Naive thymus-derived CD8-positive, alpha-beta T cell (primary cell): ENCODE measurements at regions not wholly inside any gene's neighbourhood (a gene's known extent, or its start where the extent isn't known, plus 50 kb on each side); places are given as distances from the start of the nearest gene placed in this dataset.
"Not testable (repeated sequence)": the region's sequence is repeated elsewhere in the genome, so short reads cannot be mapped to it uniquely, and the experiment has no call there.

Source experiments
- ATAC-seq, 2 donors: fragments of 150-1000 bp; cut with Tn5 transposase in 1 of 2; sonication (Bioruptor Pico), chemical (Tn5 transposase) in 1 of 2; 1 replicate in 1 of 2; 2 replicates in 1 of 2; pipeline ENCODE4 v1.10.0; 2021; ENCODE audit warnings: mild to moderate bottlenecking in 2 of 2, moderate library complexity in 2 of 2
- POLR2A ChIA-PET: fragments of 350-600 bp; sonication (Branson Sonifier 250); formaldehyde crosslinking; loops from one replicate; lab custom pipeline; 2021; ENCODE audit warnings: antibody characterized with exemption; lab: Charles Lee
- DNase-seq, 10 donors: peaks; one replicate each; pipeline versions ENCODE4 v3.0.0 to v3.0.0-alpha.2; 2020 to 2022
- H3K27ac Mint-ChIP-seq, 10 donors: one replicate each; pipeline ENCODE4 v1.8.0; 2020 to 2022; ENCODE audit warnings: mild to moderate bottlenecking in 10 of 10, mixed read lengths in 10 of 10, moderate library complexity in 4 of 10, inconsistent platforms in 1 of 10
- H3K27me3 Mint-ChIP-seq, 5 donors: one replicate each; pipeline ENCODE4 v1.8.0; 2021 to 2022; ENCODE audit warnings: mixed read lengths in 5 of 5
- H3K36me3 Mint-ChIP-seq, 3 donors: one replicate each; pipeline ENCODE4 v1.8.0; 2020 to 2022; ENCODE audit warnings: mixed read lengths in 3 of 3, mild to moderate bottlenecking in 2 of 3, inconsistent platforms in 1 of 3
- H3K4me1 Mint-ChIP-seq, 4 donors: one replicate each; pipeline ENCODE4 v1.8.0; 2021 to 2022; ENCODE audit warnings: mixed read lengths in 4 of 4
- H3K4me3 Mint-ChIP-seq, 10 donors: one replicate each; pipeline ENCODE4 v1.8.0; 2020 to 2022; ENCODE audit warnings: mild to moderate bottlenecking in 10 of 10, mixed read lengths in 10 of 10, moderate library complexity in 6 of 10, inconsistent platforms in 1 of 10
- H3K9me3 Mint-ChIP-seq, 9 donors: one replicate each; pipeline ENCODE4 v1.8.0; 2020 to 2022; ENCODE audit warnings: mixed read lengths in 9 of 9, mild to moderate bottlenecking in 3 of 9, inconsistent platforms in 1 of 9, moderate library complexity in 1 of 9

DNA sequence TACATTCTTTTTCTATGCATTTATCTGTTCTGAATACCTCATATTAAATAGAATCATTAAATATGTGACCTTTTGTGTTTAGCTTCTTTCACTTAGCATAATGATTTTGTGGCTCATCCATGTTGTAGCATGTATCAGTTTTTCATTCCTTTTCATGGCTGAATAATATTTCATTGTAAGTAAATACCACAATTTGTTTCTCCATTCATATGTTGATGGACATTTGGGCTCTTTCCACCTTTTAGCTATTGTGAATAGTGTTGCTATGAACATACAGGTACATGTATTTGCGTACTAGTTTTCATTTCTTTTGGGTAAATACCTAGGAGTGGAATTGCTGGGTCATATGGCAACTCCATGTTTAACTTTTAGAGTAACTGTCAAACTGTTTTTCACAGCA is 85.1 kb downstream of the GNL3L start:
- POLR2A ChIA-PET = no interaction called here
- H3K36me3 Mint-ChIP-seq = peaks cover 29 to 40% (median 35%) of the 10 kb centered on the region in 3 donors
- DNase-seq = no peak
- no peaks in the 10 kb centered on the region for H3K4me1 Mint-ChIP-seq
- no peak overlapping the region for H3K4me3 Mint-ChIP-seq
- peaks cover 2 to 46% (median 23%) of the 10 kb centered on the region in 9 donors for H3K9me3 Mint-ChIP-seq
- no peaks in the 10 kb centered on the region for H3K27me3 Mint-ChIP-seq
- no peak for ATAC-seq
- H3K27ac Mint-ChIP-seq = no peak overlapping the region

GRCh38 chrX:54633641-54634040 is 103.6 kb downstream of the GNL3L start:
- Mint-ChIP-seq H3K9me3 (peaks cover 4 to 50% (median 24%) of the 10 kb centered on the region in 9 donors), H3K27me3 (no peaks in the 10 kb centered on the region), H3K27ac (no peak overlapping the region), H3K4me3 (no peak overlapping the region), H3K36me3 (peaks cover 2 to 31% (median 14%) of the 10 kb centered on the region in 3 donors), H3K4me1 (no peaks in the 10 kb centered on the region)
- no peak for ATAC-seq
- no peak for DNase-seq
- POLR2A ChIA-PET = no interaction called here

GRCh38 chrX:54639018-54639345 is 109.0 kb downstream of the GNL3L start:
- H3K27me3 Mint-ChIP-seq = no peaks in the 10 kb centered on the region
- peaks cover 2 to 11% (median 10%) of the 10 kb centered on the region in 3 donors for H3K36me3 Mint-ChIP-seq
- POLR2A ChIA-PET = interaction anchor here (0.6 to 2.7 kb wide), 14 partner anchors 9 to 1557 kb away, joined by 3 to 37 read pairs (median 6); partner anchors contain the start of genes APEX2, FAM120C, GNL3L and MAGED2
- ATAC-seq (no peak), DNase-seq (no peak)
- peaks cover 2 to 10% (median 9%) of the 10 kb centered on the region in 4 donors for H3K4me1 Mint-ChIP-seq
- peak overlapping the region; percentile 98 to 100 (median 99) for H3K27ac Mint-ChIP-seq
- H3K9me3 Mint-ChIP-seq = peaks cover 0 to 14% (median 9%) of the 10 kb centered on the region in 9 donors
- H3K4me3 Mint-ChIP-seq = peak overlapping the region; percentile 89 to 98 (median 96)

- Mint-ChIP-seq H3K27me3 (no peaks in the 10 kb centered on the region), H3K9me3 (peaks cover 0 to 13% (median 9%) of the 10 kb centered on the region in 9 donors), H3K4me3 (peak overlapping the region; percentile 89 to 98 (median 96)), H3K27ac (peak overlapping the region; percentile 98 to 100 (median 99)), H3K36me3 (peaks cover 2 to 11% (median 10%) of the 10 kb centered on the region in 3 donors), H3K4me1 (peaks cover 2 to 10% (median 9%) of the 10 kb centered on the region in 4 donors)
- peak; percentile 79 to 97 (median 90) for DNase-seq
- peak; percentile 89 for ATAC-seq
- POLR2A ChIA-PET = interaction anchor here (0.6 to 2.7 kb wide), 14 partner anchors 9 to 1557 kb away, joined by 3 to 37 read pairs (median 6); partner anchors contain the start of genes APEX2, FAM120C, GNL3L and MAGED2
Measured at GRCh38 chrX:54639346-54640102, 109.5 kb downstream of the GNL3L start.

GRCh38 chrX:54640103-54640690 is 110.2 kb downstream of the GNL3L start:
- H3K4me1 Mint-ChIP-seq = peaks cover 2 to 10% (median 9%) of the 10 kb centered on the region in 4 donors
- H3K4me3 Mint-ChIP-seq = peak overlapping the region; percentile 89 to 98 (median 96)
- POLR2A ChIA-PET = interaction anchor here (0.6 to 2.7 kb wide), 12 partner anchors 8 to 1558 kb away, joined by 3 to 37 read pairs (median 6); partner anchors contain the start of genes APEX2, FAM120C, GNL3L and MAGED2

DNA sequence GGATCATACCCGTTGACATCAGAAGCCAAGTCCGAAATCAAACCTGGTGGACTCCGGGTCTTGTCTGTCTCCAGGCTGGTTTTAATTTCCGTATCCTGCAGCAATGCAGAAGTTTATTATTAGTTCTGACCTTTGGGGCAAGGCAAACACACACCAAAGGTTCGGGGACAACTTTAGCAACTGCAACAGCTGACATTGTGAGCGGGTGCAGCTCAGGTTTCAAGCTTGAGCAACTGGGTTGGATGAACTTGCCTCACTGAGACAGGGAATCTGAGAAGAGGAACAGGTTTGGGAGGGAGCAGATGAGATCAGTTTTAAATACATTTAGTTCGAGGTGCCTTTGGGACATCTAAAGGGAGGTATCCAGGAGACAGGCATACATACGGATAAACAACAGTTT is 110.7 kb downstream of the GNL3L start:
- POLR2A ChIA-PET = interaction anchor here (0.6 to 2.7 kb wide), 6 partner anchors 111 to 1111 kb away, joined by 3 to 18 read pairs (median 6); partner anchors contain the start of genes APEX2, FAM120C and GNL3L
- no peak for DNase-seq
- H3K9me3 Mint-ChIP-seq = peaks cover 0 to 4% (median 2%) of the 10 kb centered on the region in 9 donors

More at GRCh38 chrX:54640103-54640690, 110.2 kb downstream of the GNL3L start:
- ATAC-seq = no peak
- Mint-ChIP-seq H3K27me3 (no peaks in the 10 kb centered on the region), H3K9me3 (peaks cover 0 to 9% (median 7%) of the 10 kb centered on the region in 9 donors), H3K36me3 (peaks cover 2 to 8% (median 7%) of the 10 kb centered on the region in 3 donors), H3K27ac (peak overlapping the region; percentile 98 to 100 (median 99))
- DNase-seq = no peak

DNA sequence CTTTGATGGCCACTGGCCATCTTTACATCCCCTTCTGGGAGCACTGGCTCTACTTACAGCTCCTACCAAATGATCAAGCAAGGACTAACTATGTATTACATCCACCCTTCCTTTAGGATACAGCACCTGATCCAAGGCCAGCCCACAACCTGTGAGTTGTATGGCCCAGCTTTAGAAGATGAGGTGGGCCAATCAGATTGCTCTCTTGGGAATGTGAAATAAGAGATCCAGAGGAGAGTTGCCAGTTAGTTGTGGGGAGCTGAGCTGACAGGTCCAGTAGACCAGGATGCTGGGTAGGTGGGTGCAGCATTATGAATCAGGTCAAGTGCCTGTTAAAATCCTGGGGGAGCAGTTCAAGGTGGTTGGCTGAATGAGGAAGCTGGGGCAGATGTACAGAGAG is 111.5 kb downstream of the GNL3L start:
- POLR2A ChIA-PET = interaction anchor here (1.2 kb wide), 1 partner anchor 112 kb away, joined by 3 read pairs; the partner anchor contains the start of gene GNL3L
- Mint-ChIP-seq H3K4me3 (peak overlapping the region in 1 of 10 donors; percentile 8), H3K4me1 (peaks cover 2 to 10% (median 9%) of the 10 kb centered on the region in 4 donors), H3K27ac (peak overlapping the region in 4 of 10 donors; percentile 53 to 74 (median 70)), H3K27me3 (no peaks in the 10 kb centered on the region), H3K9me3 (no peaks in the 10 kb centered on the region), H3K36me3 (peaks cover 0 to 2% (median 0%) of the 10 kb centered on the region in 3 donors)
- DNase-seq = no peak
- ATAC-seq = no peak

More for the DNA sequence above, 110.7 kb downstream of the GNL3L start:
- Mint-ChIP-seq H3K27ac (peak overlapping the region in 9 of 10 donors; percentile 8 to 100 (median 98)), H3K4me3 (peak overlapping the region in 3 of 10 donors; percentile 22 to 43 (median 37)), H3K4me1 (peaks cover 2 to 10% (median 9%) of the 10 kb centered on the region in 4 donors), H3K36me3 (peaks cover 2 to 3% (median 2%) of the 10 kb centered on the region in 3 donors), H3K27me3 (no peaks in the 10 kb centered on the region)
- ATAC-seq = no peak

DNA sequence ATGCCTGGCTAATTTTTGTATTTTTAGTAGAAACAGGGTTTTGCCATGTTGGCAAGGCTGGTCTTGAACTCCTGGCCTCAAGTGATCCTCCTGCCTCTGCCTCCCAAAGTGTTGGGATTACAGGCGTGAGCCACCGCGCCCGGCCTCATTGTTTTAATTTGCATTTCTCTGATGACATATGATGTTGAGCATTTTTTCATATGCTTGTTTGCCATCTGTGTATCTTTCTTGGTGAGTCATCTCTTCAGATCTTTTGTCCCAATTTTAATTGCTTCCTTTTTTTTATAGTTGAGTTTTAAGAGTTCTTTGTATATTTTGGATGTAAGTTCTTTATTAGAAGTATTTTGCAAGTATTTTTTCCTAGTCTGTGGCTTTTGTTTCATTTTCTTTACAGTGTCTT is 117.6 kb downstream of the GNL3L start:
- H3K27me3 Mint-ChIP-seq, H3K36me3 Mint-ChIP-seq, DNase-seq, H3K27ac Mint-ChIP-seq, H3K4me3 Mint-ChIP-seq, POLR2A ChIA-PET, H3K4me1 Mint-ChIP-seq, ATAC-seq: not testable (repeated sequence)
- H3K9me3 Mint-ChIP-seq = peaks cover 0 to 22% (median 8%) of the 10 kb centered on the region in 9 donors

- no peak for DNase-seq
- H3K4me3 Mint-ChIP-seq = no peak overlapping the region
- no peaks in the 10 kb centered on the region for H3K4me1 Mint-ChIP-seq
- ATAC-seq = no peak
- POLR2A ChIA-PET = no interaction called here
- peaks cover 0 to 53% (median 15%) of the 10 kb centered on the region in 9 donors for H3K9me3 Mint-ChIP-seq
- peak overlapping the region in 1 of 10 donors; percentile 18 for H3K27ac Mint-ChIP-seq
- H3K27me3 Mint-ChIP-seq = no peaks in the 10 kb centered on the region
- peaks cover 0 to 10% (median 2%) of the 10 kb centered on the region in 3 donors for H3K36me3 Mint-ChIP-seq
Measured at GRCh38 chrX:54659547-54659946, 129.5 kb downstream of the GNL3L start.

- peaks cover 0 to 6% (median 0%) of the 10 kb centered on the region in 5 donors for H3K27me3 Mint-ChIP-seq
- peaks cover 0 to 47% (median 18%) of the 10 kb centered on the region in 9 donors for H3K9me3 Mint-ChIP-seq
- POLR2A ChIA-PET = no interaction called here
- no peak for ATAC-seq
- no peak overlapping the region for H3K27ac Mint-ChIP-seq
- no peak for DNase-seq
- no peak overlapping the region for H3K4me3 Mint-ChIP-seq
- no peaks in the 10 kb centered on the region for H3K4me1 Mint-ChIP-seq
- H3K36me3 Mint-ChIP-seq = peaks cover 0 to 30% (median 4%) of the 10 kb centered on the region in 3 donors
Measured at GRCh38 chrX:54675762-54676161, 122.3 kb downstream of the ITIH6 start.

DNA sequence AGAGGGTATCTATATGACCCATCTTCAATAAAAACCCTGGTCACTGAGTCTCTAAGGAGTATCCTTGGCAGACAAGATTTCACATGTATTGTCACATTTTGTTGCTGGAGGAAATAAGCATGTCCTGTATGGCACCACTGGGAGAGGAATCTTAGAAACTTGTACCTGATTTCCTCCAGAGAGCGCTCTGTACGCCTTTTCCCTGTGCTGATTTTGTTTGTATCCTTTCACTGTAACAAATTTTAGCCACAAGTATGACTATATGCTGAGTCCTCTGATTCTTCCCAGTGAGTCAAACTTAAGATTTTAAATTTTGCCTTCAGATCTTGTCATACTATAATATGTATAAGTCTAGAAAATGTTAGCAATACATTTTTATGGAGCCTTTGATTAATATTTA is 102.8 kb downstream of the ITIH6 start:
- Mint-ChIP-seq H3K4me1 (peaks cover 0 to 2% (median 0%) of the 10 kb centered on the region in 4 donors), H3K27ac (no peak overlapping the region), H3K36me3 (peaks cover 0 to 9% (median 8%) of the 10 kb centered on the region in 3 donors), H3K9me3 (peaks cover 0 to 12% (median 4%) of the 10 kb centered on the region in 9 donors), H3K4me3 (no peak overlapping the region), H3K27me3 (peaks cover 0 to 8% (median 1%) of the 10 kb centered on the region in 5 donors)
- no peak for ATAC-seq
- DNase-seq = no peak
- POLR2A ChIA-PET = no interaction called here

GRCh38 chrX:54695816-54696487 is 102.1 kb downstream of the ITIH6 start:
- peaks cover 0 to 2% (median 0%) of the 10 kb centered on the region in 4 donors for H3K4me1 Mint-ChIP-seq
- ATAC-seq (no peak), DNase-seq (no peak)
- POLR2A ChIA-PET = no interaction called here
- H3K27me3 Mint-ChIP-seq = peaks cover 0 to 9% (median 1%) of the 10 kb centered on the region in 5 donors
- peaks cover 0 to 8% (median 3%) of the 10 kb centered on the region in 9 donors for H3K9me3 Mint-ChIP-seq
- peaks cover 0 to 5% (median 2%) of the 10 kb centered on the region in 3 donors for H3K36me3 Mint-ChIP-seq
- H3K27ac Mint-ChIP-seq = peak overlapping the region in 1 of 10 donors; percentile 14
- no peak overlapping the region for H3K4me3 Mint-ChIP-seq
